IMR-90 (cell line): ENCODE measurements at regions not wholly inside any gene's neighbourhood (a gene's known extent, or its start where the extent isn't known, plus 50 kb on each side); places are given as distances from the start of the nearest gene placed in this dataset.

Experiments
- ATAC-seq: fragments of 200-7000 bp; cut with Tn5 transposase; 2 replicates; pipeline ENCODE4 v1.9.1; 2020; ENCODE audit warnings: low read depth, mild to moderate bottlenecking, moderate library complexity
- BruUV-seq: library from RNA; stranded (reverse); fragments of 400-500 nt; replicated peaks from 2 replicates; lab custom pipeline; 2021; lab: Mats Ljungman, UMichigan
- CTCF ChIA-PET: fragments of 300-600 bp; formaldehyde crosslinking; extraction: SDS; loops from one replicate; lab custom pipeline; 2021; ENCODE audit warnings: antibody characterized with exemption; lab: Yijun Ruan, JAX
- POLR2A ChIA-PET: fragments of 300-600 bp; sonication (Branson Sonifier 250); formaldehyde crosslinking; loops from one replicate; lab custom pipeline; 2022; ENCODE audit warnings: antibody characterized with exemption; ENCODE audit not compliant: unreplicated experiment; lab: Charles Lee
- DNase-seq: peaks from one replicate; pipeline ENCODE4 v3.0.0; 2013
- H2AFZ ChIP-seq: replicated peaks from 2 replicates; pipeline ENCODE3; 2013; ENCODE audit warnings: low read length, mild to moderate bottlenecking; ENCODE audit not compliant: poor library complexity
- H2AK5ac ChIP-seq: 2 replicates; pipeline ENCODE4 v1.6.1; 2013; ENCODE audit warnings: low read depth, low read length, inconsistent platforms
- H2AK9ac ChIP-seq: replicated peaks from 2 replicates; pipeline ENCODE3; 2013; ENCODE audit warnings: mild to moderate bottlenecking, low read depth, low read length, moderate library complexity; ENCODE audit not compliant: poor library complexity
- H2BK120ac ChIP-seq: 2 replicates; pipeline ENCODE4 v1.6.1; 2013; ENCODE audit warnings: low read depth, low read length, inconsistent platforms
- H2BK15ac ChIP-seq: 3 replicates; pipeline ENCODE4 v1.6.1; 2013; ENCODE audit warnings: low read depth, low read length, inconsistent platforms
- H2BK20ac ChIP-seq: 2 replicates; pipeline ENCODE4 v1.6.1; 2013; ENCODE audit warnings: low read depth, mild to moderate bottlenecking, inconsistent platforms, low read length, moderate library complexity
- H2BK5ac ChIP-seq: 2 replicates; pipeline ENCODE4 v1.6.1; 2013; ENCODE audit warnings: mild to moderate bottlenecking, low read depth, low read length, inconsistent platforms; ENCODE audit not compliant: poor library complexity, severe bottlenecking
- H3K14ac ChIP-seq: replicated peaks from 2 replicates; pipeline ENCODE4 v1.6.1; 2013; ENCODE audit warnings: low read depth, low read length, inconsistent platforms
- H3K18ac ChIP-seq: 2 replicates; pipeline ENCODE4 v1.6.1; 2013; ENCODE audit warnings: low read depth, low read length, control low read depth
- H3K23ac ChIP-seq: 2 replicates; pipeline ENCODE4 v1.6.1; 2013; ENCODE audit warnings: low read depth, low read length, inconsistent platforms
- H3K27ac ChIP-seq: 2 replicates; pipeline ENCODE4 v1.5.1; 2013; ENCODE audit warnings: mild to moderate bottlenecking, control low read depth, low read length; ENCODE audit not compliant: insufficient read depth
- H3K27me3 ChIP-seq: 2 replicates; pipeline ENCODE4 v1.6.1; 2013; ENCODE audit warnings: low read length; ENCODE audit not compliant: control insufficient read depth, insufficient read depth
- H3K36me3 ChIP-seq: 2 replicates; pipeline ENCODE4 v1.6.1; 2013; ENCODE audit warnings: low read length, mixed read lengths; ENCODE audit not compliant: control insufficient read depth, insufficient read depth
- H3K4ac ChIP-seq: 2 replicates; pipeline ENCODE4 v1.6.1; 2013; ENCODE audit warnings: low read depth, low read length, inconsistent platforms
- H3K4me1 ChIP-seq: 2 replicates; pipeline ENCODE4 v1.6.1; 2013; ENCODE audit warnings: low read length, mixed read lengths; ENCODE audit not compliant: control insufficient read depth, insufficient read depth
- H3K4me2 ChIP-seq: 2 replicates; pipeline ENCODE4 v1.6.1; 2013; ENCODE audit warnings: low read depth, mild to moderate bottlenecking, control low read depth, low read length, moderate library complexity
- H3K4me3 ChIP-seq: 2 replicates; pipeline ENCODE4 v1.5.1; 2013; ENCODE audit warnings: low read depth, mild to moderate bottlenecking, control low read depth, low read length, moderate library complexity; ENCODE audit not compliant: insufficient read depth
- H3K56ac ChIP-seq: 2 replicates; pipeline ENCODE4 v1.6.1; 2013; ENCODE audit warnings: low read length, inconsistent platforms; ENCODE audit not compliant: insufficient read depth; ENCODE audit errors: extremely low read depth
- H3K79me1 ChIP-seq, 2 experiments: 2 replicates each; pipeline ENCODE4 v1.6.1; 2013; ENCODE audit warnings: low read length in 2 of 2, inconsistent platforms in 1 of 2, low read depth in 1 of 2
- H3K9ac ChIP-seq: 2 replicates; pipeline ENCODE4 v1.6.1; 2013; ENCODE audit warnings: low read depth, low read length, control low read depth
- H3K9me1 ChIP-seq: 2 replicates; pipeline ENCODE4 v1.6.1; 2013; ENCODE audit warnings: low read length, inconsistent platforms; ENCODE audit not compliant: insufficient read depth
- H3K9me3 ChIP-seq: 2 replicates; pipeline ENCODE4 v1.6.1; 2013; ENCODE audit warnings: low read length; ENCODE audit not compliant: control insufficient read depth, insufficient read depth
- H4K20me1 ChIP-seq: 2 replicates; pipeline ENCODE4 v1.6.1; 2013; ENCODE audit warnings: low read length, inconsistent platforms; ENCODE audit not compliant: insufficient read depth
- H4K5ac ChIP-seq: 2 replicates; pipeline ENCODE4 v1.6.1; 2013; ENCODE audit warnings: mild to moderate bottlenecking, low read depth, low read length, control low read depth
- H4K8ac ChIP-seq, 2 experiments: 2 replicates each; pipeline ENCODE4 v1.6.1; 2013; ENCODE audit warnings: low read depth in 2 of 2, low read length in 2 of 2, control low read depth in 1 of 2, inconsistent platforms in 1 of 2
- H4K91ac ChIP-seq: 2 replicates; pipeline ENCODE4 v1.6.1; 2013; ENCODE audit warnings: low read depth, low read length, inconsistent platforms; ENCODE audit not compliant: insufficient read depth
- BHLHE40 ChIP-seq: fragments of 150-350 bp; IDR thresholded peaks from 2 replicates; pipeline ENCODE4 v1.6.1; 2016; ENCODE audit warnings: mild to moderate bottlenecking, low read depth, low read length
- CEBPB ChIP-seq: IDR thresholded peaks from 2 replicates; pipeline ENCODE4 v1.6.1; 2012; ENCODE audit warnings: low read depth, low read length, improper control_type of control experiment
- CTCF ChIP-seq: conservative IDR thresholded peaks from 2 replicates; pipeline ENCODE4 v1.5.1; 2012; ENCODE audit warnings: mild to moderate bottlenecking, low read depth, low read length, improper control_type of control experiment
- ELK1 ChIP-seq: fragments of 150-350 bp; IDR thresholded peaks from 2 replicates; pipeline ENCODE4 v1.6.1; 2016; ENCODE audit warnings: low read depth, mild to moderate bottlenecking, low read length, moderate library complexity, borderline replicate concordance
- FOS ChIP-seq: fragments of 150-350 bp; IDR thresholded peaks from 2 replicates; pipeline ENCODE4 v1.6.1; 2016; ENCODE audit warnings: low read depth, low read length
- MAFK ChIP-seq: IDR thresholded peaks from 2 replicates; pipeline ENCODE4 v1.6.1; 2012; ENCODE audit warnings: low read depth, low read length, improper control_type of control experiment
- MAZ ChIP-seq: IDR thresholded peaks from 2 replicates; pipeline ENCODE4 v1.6.1; 2012; ENCODE audit warnings: low read depth, mild to moderate bottlenecking, low read length, improper control_type of control experiment, moderate library complexity, borderline replicate concordance
- MXI1 ChIP-seq: IDR thresholded peaks from 2 replicates; pipeline ENCODE4 v1.6.1; 2012; ENCODE audit warnings: low read depth, mild to moderate bottlenecking, low read length, moderate library complexity, borderline replicate concordance
- NFE2L2 ChIP-seq: fragments of 150-350 bp; IDR thresholded peaks from 2 replicates; pipeline ENCODE4 v1.6.1; 2016; ENCODE audit warnings: low read depth, mild to moderate bottlenecking, low read length
- POLR2A ChIP-seq: IDR thresholded peaks from 2 replicates; pipeline ENCODE4 v1.6.1; 2012; ENCODE audit warnings: mild to moderate bottlenecking, low read depth, low read length
- RAD21 ChIP-seq: IDR thresholded peaks from 2 replicates; pipeline ENCODE4 v1.6.1; 2012; ENCODE audit warnings: low read length, improper control_type of control experiment
- RFX5 ChIP-seq: IDR thresholded peaks from 2 replicates; pipeline ENCODE4 v1.8.0; 2012; ENCODE audit warnings: low read depth, mild to moderate bottlenecking, low read length, moderate library complexity
- SMC3 ChIP-seq: fragments of 150-350 bp; IDR thresholded peaks from 2 replicates; pipeline ENCODE4 v1.6.1; 2016; ENCODE audit warnings: low read depth, mild to moderate bottlenecking, antibody characterized with exemption, low read length, moderate library complexity
- WGBS, 2 experiments: methylation state at CpG; one replicate each; pipeline versions ENCODE4 v1.1.5 to v1.1.7; 2013; ENCODE audit warnings: missing lambda C conversion rate in 2 of 2; ENCODE audit not compliant: insufficient read length in 1 of 2; ENCODE audit errors: extremely low coverage in 2 of 2; 5-methylcytosine and 5-hydroxymethylcytosine counted together
- dilution Hi-C: fragments of 300-500 bp; cut with HindIII; formaldehyde crosslinking; loops from one replicate; pipeline ENCODE4 v1.14.3; 2018; ENCODE audit warnings: low sequenced_read_pairs; ENCODE audit not compliant: unreplicated experiment
- in situ Hi-C: fragments of 300-500 bp; cut with MboI; formaldehyde crosslinking; loops from 3 replicates; pipeline ENCODE4 v1.14.3; 2019; ENCODE audit warnings: low sequenced_read_pairs, inconsistent platforms, mixed read lengths
- intact Hi-C: fragments of 100-400 bp; cut with micrococcal nuclease; formaldehyde crosslinking; loops from 2 replicates; pipeline ENCODE4 v1.10.0; 2022

- H3K27ac ChIP-seq = no peak overlapping the region
- dilution Hi-C loops = no loop called here
- no peaks in the 10 kb centered on the region for H3K27me3 ChIP-seq
- H3K9ac ChIP-seq = no peak overlapping the region
- no peak overlapping the region for H2BK120ac ChIP-seq
- no peak for ATAC-seq
- no peak for DNase-seq
- no peak overlapping the region for H3K4ac ChIP-seq
- no peaks in the 10 kb centered on the region for H4K20me1 ChIP-seq
- no peak overlapping the region for H2BK20ac ChIP-seq
- H2AFZ ChIP-seq = no peak overlapping the region
- H3K23ac ChIP-seq = no peak overlapping the region
- no peaks in the 10 kb centered on the region for H3K4me1 ChIP-seq
- no peaks in the 10 kb centered on the region for H3K79me1 ChIP-seq
- no peak overlapping the region for H4K5ac ChIP-seq
- no peak overlapping the region for H3K4me3 ChIP-seq
- no peak overlapping the region for H3K4me2 ChIP-seq
- H3K14ac ChIP-seq = no peak overlapping the region
- no peak overlapping the region for H2BK5ac ChIP-seq
- H4K8ac ChIP-seq = no peak overlapping the region
- TF ChIP-seq RFX5 (no peak), SMC3 (no peak), CTCF (no peak), POLR2A (no peak), MAFK (no peak), FOS (no peak), MXI1 (no peak), RAD21 (no peak), CEBPB (no peak), NFE2L2 (no peak), ELK1 (no peak), MAZ (no peak), BHLHE40 (no peak)
- no peaks in the 10 kb centered on the region for H3K9me1 ChIP-seq
- BruUV-seq = no TSS peak
- H4K91ac ChIP-seq = no peak overlapping the region
- WGBS, 2 experiments = no CpG with 5 or more reads among the region's 2 CpGs
- H3K56ac ChIP-seq = no peak overlapping the region
- H3K36me3 ChIP-seq = no peaks in the 10 kb centered on the region
- no peak overlapping the region for H2AK9ac ChIP-seq
- no peak overlapping the region for H2BK15ac ChIP-seq
- in situ Hi-C loops = no loop called here
- H3K9me3 ChIP-seq = peaks cover 2% of the 10 kb centered on the region; the same call in 1 of the 2 replicates
- intact Hi-C loops = no loop called here
- H2AK5ac ChIP-seq = no peak overlapping the region
- CTCF ChIA-PET = no interaction called here
- POLR2A ChIA-PET = no interaction called here
- no peak overlapping the region for H3K18ac ChIP-seq
Measured at GRCh38 chr3:63022114-63022513, 146.9 kb upstream of the CADPS start.
